DND-41 (cell line): ENCODE measurements at regions not wholly inside any gene's neighbourhood (a gene's known extent, or its start where the extent isn't known, plus 50 kb on each side); places are given as distances from the start of the nearest gene placed in this dataset.

Experiments used
- ATAC-seq: fragments of 200-7000 bp; cut with Tn5 transposase; 3 replicates; pipeline ENCODE4 v1.9.1; 2021; ENCODE audit warnings: low read depth; ENCODE audit not compliant: insufficient read depth
- DNase-seq: peaks from one replicate; pipeline ENCODE4 v3.0.0-alpha.2; 2020
- H2AFZ ChIP-seq: 2 replicates; pipeline ENCODE4 v1.6.0; 2012; ENCODE audit warnings: low read depth, low read length
- H3K27ac ChIP-seq: 2 replicates; pipeline ENCODE4 v1.5.1; 2012; ENCODE audit warnings: low read length, inconsistent platforms
- H3K27me3 ChIP-seq: fragments of 200-600 bp; sonication (generic); 2 replicates; pipeline ENCODE4 v1.6.0; 2012; ENCODE audit warnings: low read length, mild to moderate bottlenecking, inconsistent platforms; ENCODE audit not compliant: insufficient read depth, poor library complexity
- H3K36me3 ChIP-seq: 2 replicates; pipeline ENCODE4 v1.5.1; 2012; ENCODE audit warnings: low read length, inconsistent platforms; ENCODE audit not compliant: insufficient read depth
- H3K4me1 ChIP-seq: 2 replicates; pipeline ENCODE4 v1.5.1; 2012; ENCODE audit warnings: mild to moderate bottlenecking, low read length; ENCODE audit not compliant: insufficient read depth
- H3K4me2 ChIP-seq: 2 replicates; pipeline ENCODE4 v1.6.0; 2012; ENCODE audit warnings: mild to moderate bottlenecking, moderate library complexity, low read length, inconsistent platforms; ENCODE audit not compliant: insufficient read depth
- H3K4me3 ChIP-seq, 2 experiments: fragments of 200-600 bp in 1 of 2; shearing (Covaris generic) in 1 of 2; 2 replicates each; pipeline ENCODE4 v1.5.1; 2012 to 2016; ENCODE audit warnings: inconsistent platforms in 2 of 2, low read length in 2 of 2, mild to moderate bottlenecking in 2 of 2, low read depth in 1 of 2, moderate library complexity in 1 of 2
- H3K79me2 ChIP-seq: 2 replicates; pipeline ENCODE4 v1.6.0; 2012; ENCODE audit warnings: low read length, inconsistent platforms; ENCODE audit not compliant: insufficient read depth
- H3K9ac ChIP-seq: 2 replicates; pipeline ENCODE4 v1.6.0; 2012; ENCODE audit warnings: low read depth, mild to moderate bottlenecking, inconsistent platforms, low read length, moderate library complexity
- H3K9me3 ChIP-seq: 2 replicates; pipeline ENCODE4 v1.5.1; 2012; ENCODE audit warnings: low read length, moderate library complexity, mild to moderate bottlenecking, inconsistent platforms; ENCODE audit not compliant: insufficient read depth, severe bottlenecking
- H4K20me1 ChIP-seq: 2 replicates; pipeline ENCODE4 v1.6.0; 2012; ENCODE audit warnings: low read length; ENCODE audit not compliant: insufficient read depth
- CTCF ChIP-seq: IDR thresholded peaks from 2 replicates; pipeline ENCODE4 v1.5.1; 2012; ENCODE audit warnings: borderline replicate concordance, low read length, moderate library complexity, mild to moderate bottlenecking; ENCODE audit not compliant: poor library complexity, severe bottlenecking; ENCODE audit errors: extremely low read depth
- EZH2 ChIP-seq: IDR thresholded peaks from 3 replicates; pipeline ENCODE4 v1.6.1; 2012; ENCODE audit warnings: borderline replicate concordance, low read depth, mild to moderate bottlenecking, moderate library complexity, low read length, inconsistent platforms; ENCODE audit not compliant: severe bottlenecking

GRCh38 chr14:34034447-34035176, 83.7 kb upstream of the EGLN3 start:
- Histone ChIP-seq H3K4me2 (no peak overlapping the region), H3K4me1 (peaks cover 31% of the 10 kb centered on the region), H3K36me3 (no peaks in the 10 kb centered on the region), H2AFZ (no peak overlapping the region), H3K9me3 (no peaks in the 10 kb centered on the region), H4K20me1 (no peaks in the 10 kb centered on the region), H3K27me3 (no peaks in the 10 kb centered on the region), H3K4me3 (no peak overlapping the region), H3K79me2 (no peaks in the 10 kb centered on the region), H3K9ac (no peak overlapping the region), H3K27ac (0 out of 2 replicates have a peak overlapping the region, but pooled peaks have one; percentile 28)
- TF ChIP-seq EZH2 = no peak
- TF ChIP-seq CTCF = no peak
- no peak for ATAC-seq
- no peak for DNase-seq

- H3K27ac ChIP-seq = peak overlapping the region; percentile 48
- H3K4me2 ChIP-seq = no peak overlapping the region
- H3K79me2 ChIP-seq = no peaks in the 10 kb centered on the region
- no peaks in the 10 kb centered on the region for H4K20me1 ChIP-seq
- no peak overlapping the region for H3K4me3 ChIP-seq
- H3K27me3 ChIP-seq = no peaks in the 10 kb centered on the region
- H3K9ac ChIP-seq = no peak overlapping the region
- no peaks in the 10 kb centered on the region for H3K9me3 ChIP-seq
- peaks cover 24% of the 10 kb centered on the region for H3K4me1 ChIP-seq
- no peaks in the 10 kb centered on the region for H3K36me3 ChIP-seq
- ATAC-seq (no peak), DNase-seq (no peak)
- no peak overlapping the region for H2AFZ ChIP-seq
- TF ChIP-seq EZH2 (no peak), CTCF (no peak)
Measured at GRCh38 chr14:34032720-34033119, 81.8 kb upstream of the EGLN3 start.

- no peak for ATAC-seq
- Histone ChIP-seq H4K20me1 (no peaks in the 10 kb centered on the region), H3K79me2 (no peaks in the 10 kb centered on the region), H3K36me3 (no peaks in the 10 kb centered on the region), H3K4me3 (no peak overlapping the region), H3K4me2 (no peak overlapping the region), H3K4me1 (peaks cover 31% of the 10 kb centered on the region), H3K27ac (no peak overlapping the region), H2AFZ (no peak overlapping the region), H3K9ac (no peak overlapping the region), H3K27me3 (no peaks in the 10 kb centered on the region), H3K9me3 (no peaks in the 10 kb centered on the region)
- TF ChIP-seq CTCF (no peak), EZH2 (no peak)
- no peak for DNase-seq
Measured at GRCh38 chr14:34030864-34031263, 80.0 kb upstream of the EGLN3 start.

- ATAC-seq (no peak), DNase-seq (no peak)
- H3K9me3 ChIP-seq = no peaks in the 10 kb centered on the region
- H3K4me3 ChIP-seq = no peak overlapping the region
- H2AFZ ChIP-seq = no peak overlapping the region
- H3K4me1 ChIP-seq = peaks cover 31% of the 10 kb centered on the region
- no peaks in the 10 kb centered on the region for H4K20me1 ChIP-seq
- H3K27me3 ChIP-seq = no peaks in the 10 kb centered on the region
- H3K4me2 ChIP-seq = no peak overlapping the region
- H3K9ac ChIP-seq = no peak overlapping the region
- no peaks in the 10 kb centered on the region for H3K79me2 ChIP-seq
- H3K27ac ChIP-seq = no peak overlapping the region
- no peaks in the 10 kb centered on the region for H3K36me3 ChIP-seq
- TF ChIP-seq CTCF = no peak
- TF ChIP-seq EZH2 = no peak
Measured at GRCh38 chr14:34029921-34030334, 79.1 kb upstream of the EGLN3 start.
